Esophagus squamous epithelium (tissue), 5 donors: ENCODE measurements at regions not wholly inside any gene's neighbourhood (a gene's known extent, or its start where the extent isn't known, plus 50 kb on each side); places are given as distances from the start of the nearest gene placed in this dataset.
"Not testable (repeated sequence)": the region's sequence is repeated elsewhere in the genome, so short reads cannot be mapped to it uniquely, and the experiment has no call there.

ENCODE experiments used
- DNase-seq: peaks from one replicate; lab custom pipeline; 2025; lab: John Stamatoyannopoulos, UW
- H3K27ac ChIP-seq, 4 donors: fragments of 200-600 bp; sonication (generic); one replicate each; pipeline ENCODE4 v1.5.1; 2016 to 2019; ENCODE audit warnings: mild to moderate bottlenecking in 1 of 4
- H3K27me3 ChIP-seq, 4 donors: fragments of 200-600 bp; sonication (generic); 1 replicate in 3 of 4; 2 replicates in 1 of 4; pipeline versions ENCODE4 v1.5.1 to v1.6.0; 2017 to 2021; ENCODE audit warnings: antibody characterized with exemption in 1 of 4
- H3K36me3 ChIP-seq, 3 donors: fragments of 200-600 bp; sonication (generic); one replicate each; pipeline ENCODE4 v1.5.1; 2016 to 2019
- H3K4me1 ChIP-seq, 3 donors: fragments of 200-600 bp; sonication (generic); one replicate each; pipeline ENCODE4 v1.5.1; 2017 to 2019
- H3K4me3 ChIP-seq, 4 donors: fragments of 200-600 bp; sonication (generic); 1 replicate in 3 of 4; 2 replicates in 1 of 4; pipeline ENCODE4 v1.5.1; 2016 to 2019; ENCODE audit warnings: mild to moderate bottlenecking in 2 of 4, moderate library complexity in 1 of 4
- H3K9me3 ChIP-seq, 3 donors: fragments of 200-600 bp; sonication (generic); one replicate each; pipeline ENCODE4 v1.5.1; 2016 to 2019
- WGBS, 2 donors: methylation state at CpG; one replicate each; pipeline ENCODE4 v1.1.5; 2018; 5-methylcytosine and 5-hydroxymethylcytosine counted together
- intact Hi-C: fragments of 100-400 bp; cut with DNase I; formaldehyde crosslinking; loops from one replicate; pipeline ENCODE4 v1.15.0; 2022
- donor health status: DM: yes; HTN: yes; CAD: no.

DNA sequence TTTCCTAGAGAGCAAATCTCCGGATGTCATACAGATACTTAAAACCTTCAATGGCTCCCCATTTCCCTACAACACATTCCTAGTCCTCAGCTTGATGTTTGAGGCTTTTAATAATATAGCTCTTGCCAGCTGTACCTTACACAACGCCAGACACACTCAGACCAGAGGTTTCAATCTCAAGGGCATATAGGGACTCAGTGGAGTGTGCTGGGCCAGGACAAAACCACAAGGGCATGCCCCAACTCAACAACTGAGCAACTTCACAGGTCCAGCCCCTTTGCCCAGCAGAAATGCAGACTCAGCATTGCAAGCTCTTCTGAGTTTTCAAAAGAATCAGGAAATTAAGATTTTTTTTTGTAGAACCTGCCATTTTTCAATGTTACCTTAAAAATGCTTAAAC, 95.4 kb upstream of the RRN3 start:
- intact Hi-C loops, H3K9me3 ChIP-seq, H3K4me3 ChIP-seq, H3K27me3 ChIP-seq, H3K4me1 ChIP-seq, DNase-seq, H3K27ac ChIP-seq, H3K36me3 ChIP-seq: not testable (repeated sequence)
- no CpG with 5 or more reads among the region's 2 CpGs for WGBS, 2 donors
